ENCODE measurements at regions not wholly inside any gene's neighbourhood (a gene's known extent, or its start where the extent isn't known, plus 50 kb on each side); places are given as distances from the start of the nearest gene placed in this dataset.

- H3K9me3 ChIP-seq (ENCODE audit: control insufficient read depth in 1 of 2, insufficient read depth in 1 of 2, low read length in 2 of 2) = no peaks in the 10 kb centered on the region
- no peaks in the 10 kb centered on the region for H3K4me1 ChIP-seq (ENCODE audit: insufficient read depth, low read length)
- no peak for TF ChIP-seq CTCF (IDR thresholded peaks at IDR 0.05)
- H3K27me3 Mint-ChIP-seq = peaks cover 22% of the 10 kb centered on the region
- ATAC-seq (ENCODE audit: poor library complexity) = no peak
- intact Hi-C loops (cut with DNase I, micrococcal nuclease) = no loop called here
- no peak overlapping the region for H3K27ac ChIP-seq (ENCODE audit: low read depth in 1 of 2, low read length in 2 of 2)
- ChIA-PET POLR2A (no interaction called here), CTCF (no interaction called here)
- H3K27ac Mint-ChIP-seq = no peak overlapping the region
- H3K9me3 Mint-ChIP-seq = no peaks in the 10 kb centered on the region
- H3K27me3 ChIP-seq (ENCODE audit: control insufficient read depth in 1 of 2, insufficient read depth in 2 of 2, low read length in 2 of 2) = no peaks in the 10 kb centered on the region
- H3K36me3 Mint-ChIP-seq (ENCODE audit: low read depth) = no peaks in the 10 kb centered on the region
- no peak overlapping the region for H3K4me3 Mint-ChIP-seq
- DNase-seq = no peak
- H3K4me3 ChIP-seq (ENCODE audit: low read length) = no peak overlapping the region
- no peaks in the 10 kb centered on the region for H3K36me3 ChIP-seq (ENCODE audit: insufficient read depth, low read length)
- H3K4me1 Mint-ChIP-seq (ENCODE audit: low read depth) = no peaks in the 10 kb centered on the region
These were observed 472.9 kb upstream of the THBS1 start for GRCh38 chr15:39108021-39108420.

GRCh38 chr15:39110336-39110735, 470.5 kb upstream of the THBS1 start:
- peaks cover 5% of the 10 kb centered on the region for H3K9me3 Mint-ChIP-seq
- ATAC-seq (ENCODE audit: poor library complexity) = no peak
- no peak overlapping the region for H3K27ac ChIP-seq (ENCODE audit: low read depth in 1 of 2, low read length in 2 of 2)
- H3K4me3 ChIP-seq (ENCODE audit: low read length) = no peak overlapping the region
- intact Hi-C loops (cut with DNase I, micrococcal nuclease) = loop anchor here in 1 of 2 experiments (10.0 kb wide), 1 partner anchor 56 kb away; no protein-coding TSS in a partner anchor
- no peaks in the 10 kb centered on the region for H3K36me3 Mint-ChIP-seq (ENCODE audit: low read depth)
- ChIA-PET POLR2A (no interaction called here), CTCF (no interaction called here)
- H3K4me1 ChIP-seq (ENCODE audit: insufficient read depth, low read length) = no peaks in the 10 kb centered on the region
- peaks cover 0 to 6% of the 10 kb centered on the region in 2 experiments for H3K9me3 ChIP-seq (ENCODE audit: control insufficient read depth in 1 of 2, insufficient read depth in 1 of 2, low read length in 2 of 2)
- DNase-seq = no peak
- H3K27me3 Mint-ChIP-seq = peaks cover 25% of the 10 kb centered on the region
- H3K36me3 ChIP-seq (ENCODE audit: insufficient read depth, low read length) = no peaks in the 10 kb centered on the region
- H3K4me3 Mint-ChIP-seq = no peak overlapping the region
- no peaks in the 10 kb centered on the region for H3K4me1 Mint-ChIP-seq (ENCODE audit: low read depth)
- no peak overlapping the region for H3K27ac Mint-ChIP-seq
- H3K27me3 ChIP-seq (ENCODE audit: control insufficient read depth in 1 of 2, insufficient read depth in 2 of 2, low read length in 2 of 2) = peaks cover 0 to 6% of the 10 kb centered on the region in 2 experiments
- no peak for TF ChIP-seq CTCF (IDR thresholded peaks at IDR 0.05)

- H3K27ac Mint-ChIP-seq = no peak overlapping the region
- no peaks in the 10 kb centered on the region for H3K4me1 Mint-ChIP-seq (ENCODE audit: low read depth)
- H3K9me3 ChIP-seq (ENCODE audit: control insufficient read depth in 1 of 2, insufficient read depth in 1 of 2, low read length in 2 of 2) = peaks cover 0 to 10% of the 10 kb centered on the region in 2 experiments
- H3K27me3 Mint-ChIP-seq = peaks cover 23% of the 10 kb centered on the region
- no peak for TF ChIP-seq CTCF (IDR thresholded peaks at IDR 0.05)
- no peak for ATAC-seq (ENCODE audit: poor library complexity)
- peaks cover 5% of the 10 kb centered on the region for H3K9me3 Mint-ChIP-seq
- no peaks in the 10 kb centered on the region for H3K36me3 ChIP-seq (ENCODE audit: insufficient read depth, low read length)
- H3K27me3 ChIP-seq (ENCODE audit: control insufficient read depth in 1 of 2, insufficient read depth in 2 of 2, low read length in 2 of 2) = peaks cover 0 to 10% of the 10 kb centered on the region in 2 experiments
- POLR2A ChIA-PET = no interaction called here
- no peak overlapping the region for H3K4me3 ChIP-seq (ENCODE audit: low read length)
- H3K4me3 Mint-ChIP-seq = no peak overlapping the region
- H3K36me3 Mint-ChIP-seq (ENCODE audit: low read depth) = no peaks in the 10 kb centered on the region
- intact Hi-C loops (cut with DNase I, micrococcal nuclease) = loop anchor here in 1 of 2 experiments (10.0 kb wide), 1 partner anchor 56 kb away; no protein-coding TSS in a partner anchor
- CTCF ChIA-PET = no interaction called here
- DNase-seq = no peak
- H3K4me1 ChIP-seq (ENCODE audit: insufficient read depth, low read length) = no peaks in the 10 kb centered on the region
- no peak overlapping the region for H3K27ac ChIP-seq (ENCODE audit: low read depth in 1 of 2, low read length in 2 of 2)
These were observed 470.1 kb upstream of the THBS1 start for GRCh38 chr15:39110746-39111145.

Data from CD4-positive, alpha-beta T cell (primary cell).